GM10248 (cell line): ENCODE measurements at regions not wholly inside any gene's neighbourhood (a gene's known extent, or its start where the extent isn't known, plus 50 kb on each side); places are given as distances from the start of the nearest gene placed in this dataset.

ENCODE experiments used
- CTCF ChIA-PET: fragments of 300-600 bp; sonication (Branson Sonifier 250); formaldehyde crosslinking; extraction: SDS; loops from one replicate; lab custom pipeline; 2021; ENCODE audit warnings: antibody characterized with exemption; lab: Yijun Ruan, JAX
- POLR2A ChIA-PET: fragments of 350-650 bp; sonication (Branson Sonifier 250); formaldehyde crosslinking; extraction: SDS; loops from one replicate; lab custom pipeline; 2020; ENCODE audit warnings: antibody characterized with exemption; lab: Yijun Ruan, JAX
- DNase-seq: peaks from one replicate; pipeline ENCODE4 v3.0.0; 2012; ENCODE audit errors: extremely low spot score
- TF ChIP-seq, protein P1 (sequence below): IDR thresholded peaks from 2 replicates; pipeline ENCODE4 v1.5.1; 2012; ENCODE audit warnings: mild to moderate bottlenecking, low read depth; ENCODE audit errors: extremely low read depth, missing control alignments, control extremely low read depth

DNA sequence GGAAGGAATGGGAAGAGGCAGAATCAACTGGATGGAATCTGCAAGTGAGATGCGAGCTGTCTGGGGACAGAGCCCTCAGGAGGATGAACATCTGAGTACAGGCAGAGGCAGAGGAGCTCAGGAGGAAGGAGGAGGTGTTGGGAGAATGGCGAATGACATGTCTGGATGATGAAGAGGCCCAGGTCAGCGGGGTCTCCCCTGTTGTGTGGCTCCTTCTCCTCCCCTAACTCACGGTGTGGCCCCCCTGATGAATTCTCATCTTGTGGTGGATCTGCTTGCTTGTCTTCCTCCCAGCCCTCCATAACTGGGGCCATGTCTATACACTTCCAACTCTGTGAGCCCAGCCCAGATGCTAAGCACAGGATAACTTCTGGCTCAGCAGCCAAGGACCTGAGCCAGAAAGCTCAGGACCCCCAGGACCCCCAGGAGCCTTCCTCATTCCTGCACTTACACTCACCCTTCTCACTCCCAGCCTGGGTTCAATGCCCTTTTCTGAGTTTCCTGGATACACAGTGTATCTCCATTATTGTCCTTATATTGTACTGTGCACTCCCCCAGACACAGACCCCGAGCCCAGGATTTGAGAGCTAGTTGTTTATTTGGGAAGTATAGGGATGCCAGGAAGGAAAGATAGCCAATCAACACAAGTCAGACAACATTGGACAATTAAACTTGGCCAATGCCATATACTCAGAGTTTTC is 678.6 kb upstream of the HS6ST1 start:
- TF ChIP-seq, protein P1, sequence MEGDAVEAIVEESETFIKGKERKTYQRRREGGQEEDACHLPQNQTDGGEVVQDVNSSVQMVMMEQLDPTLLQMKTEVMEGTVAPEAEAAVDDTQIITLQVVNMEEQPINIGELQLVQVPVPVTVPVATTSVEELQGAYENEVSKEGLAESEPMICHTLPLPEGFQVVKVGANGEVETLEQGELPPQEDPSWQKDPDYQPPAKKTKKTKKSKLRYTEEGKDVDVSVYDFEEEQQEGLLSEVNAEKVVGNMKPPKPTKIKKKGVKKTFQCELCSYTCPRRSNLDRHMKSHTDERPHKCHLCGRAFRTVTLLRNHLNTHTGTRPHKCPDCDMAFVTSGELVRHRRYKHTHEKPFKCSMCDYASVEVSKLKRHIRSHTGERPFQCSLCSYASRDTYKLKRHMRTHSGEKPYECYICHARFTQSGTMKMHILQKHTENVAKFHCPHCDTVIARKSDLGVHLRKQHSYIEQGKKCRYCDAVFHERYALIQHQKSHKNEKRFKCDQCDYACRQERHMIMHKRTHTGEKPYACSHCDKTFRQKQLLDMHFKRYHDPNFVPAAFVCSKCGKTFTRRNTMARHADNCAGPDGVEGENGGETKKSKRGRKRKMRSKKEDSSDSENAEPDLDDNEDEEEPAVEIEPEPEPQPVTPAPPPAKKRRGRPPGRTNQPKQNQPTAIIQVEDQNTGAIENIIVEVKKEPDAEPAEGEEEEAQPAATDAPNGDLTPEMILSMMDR, result no peak
- ChIA-PET POLR2A (no interaction called here), CTCF (interaction anchor here (1.0 kb wide), 1 partner anchor 39 kb away, joined by 3 read pairs; no protein-coding TSS in a partner anchor)

DNA sequence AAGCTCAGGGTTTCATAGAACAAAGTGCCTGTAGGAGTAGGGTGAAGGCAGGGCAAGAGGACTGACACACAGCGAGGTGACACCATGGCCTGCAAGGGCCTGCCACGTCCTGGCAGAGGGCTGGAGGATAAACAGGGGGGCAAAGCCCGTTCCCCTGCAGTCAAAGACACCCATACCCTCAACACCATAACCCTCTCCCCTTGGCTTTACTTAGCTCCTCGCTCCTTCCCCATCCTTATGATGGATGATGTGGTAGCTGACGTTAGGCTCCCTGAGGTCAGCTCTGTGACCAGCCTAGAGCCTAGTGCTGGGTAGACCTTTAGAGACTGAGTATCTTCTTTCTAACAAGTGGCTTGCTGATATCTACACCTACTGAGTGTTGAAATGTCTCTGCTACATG is 683.3 kb upstream of the HS6ST1 start:
- TF ChIP-seq, protein P1, result no peak
- no peak for DNase-seq
- POLR2A ChIA-PET, result no interaction called here
- CTCF ChIA-PET, result no interaction called here

More for the DNA sequence above, 678.6 kb upstream of the HS6ST1 start:
- DNase-seq, result no peak

GRCh38 chr2:129002751-129003150 is 684.1 kb upstream of the HS6ST1 start:
- CTCF ChIA-PET, result no interaction called here
- TF ChIP-seq, protein P1, result no peak
- POLR2A ChIA-PET, result no interaction called here
- no peak for DNase-seq

DNA sequence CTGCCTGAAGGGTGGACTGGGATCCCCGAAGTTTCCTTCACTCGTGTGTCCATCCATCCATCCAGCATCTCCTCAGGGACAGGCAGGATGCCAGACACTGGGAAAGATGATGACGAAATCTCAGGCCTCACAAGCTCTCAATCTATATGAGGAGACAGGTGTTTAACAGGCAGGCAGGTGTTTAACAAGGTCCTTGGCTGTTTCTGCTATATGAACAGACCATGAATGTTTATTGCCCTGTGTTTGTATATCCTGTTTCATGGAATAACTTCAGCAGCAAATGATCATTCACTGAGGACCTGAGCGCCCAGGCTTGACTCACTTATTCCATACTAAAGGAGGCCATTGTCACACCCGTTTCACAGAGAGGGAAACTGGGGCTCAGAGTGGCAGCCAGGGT is 685.8 kb upstream of the HS6ST1 start:
- POLR2A ChIA-PET, result no interaction called here
- TF ChIP-seq, protein P1, result no peak
- no peak for DNase-seq
- CTCF ChIA-PET, result no interaction called here

DNA sequence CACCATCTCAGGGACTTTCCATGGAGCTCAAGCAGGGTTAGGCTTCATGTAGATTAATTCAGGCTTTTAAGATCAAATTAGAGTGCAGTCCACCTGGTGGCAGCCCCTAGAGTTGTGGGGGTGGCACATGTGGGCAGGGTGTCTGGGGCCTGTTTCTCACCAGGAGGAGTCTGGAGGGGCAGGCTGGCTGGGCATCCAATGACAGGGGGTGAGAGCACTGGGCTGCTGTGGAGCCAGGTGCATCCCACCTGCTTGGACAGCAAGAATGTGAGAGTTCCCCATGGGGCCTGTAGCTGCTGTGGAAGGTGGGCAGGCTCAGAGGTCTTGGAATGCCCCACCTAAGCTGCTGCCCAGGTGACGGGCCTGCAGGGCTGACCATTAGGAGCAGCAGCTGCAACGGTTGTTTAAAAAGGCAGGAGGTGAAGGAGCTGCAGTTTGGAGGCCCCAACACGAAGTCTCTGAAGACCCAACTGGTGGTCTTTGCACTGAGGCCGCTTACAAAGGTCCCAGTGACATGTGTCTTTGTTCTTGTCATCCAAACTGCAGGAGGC is 686.3 kb upstream of the HS6ST1 start:
- CTCF ChIA-PET, result no interaction called here
- DNase-seq, result no peak
- TF ChIP-seq, protein P1, result no peak
- POLR2A ChIA-PET, result no interaction called here

DNA sequence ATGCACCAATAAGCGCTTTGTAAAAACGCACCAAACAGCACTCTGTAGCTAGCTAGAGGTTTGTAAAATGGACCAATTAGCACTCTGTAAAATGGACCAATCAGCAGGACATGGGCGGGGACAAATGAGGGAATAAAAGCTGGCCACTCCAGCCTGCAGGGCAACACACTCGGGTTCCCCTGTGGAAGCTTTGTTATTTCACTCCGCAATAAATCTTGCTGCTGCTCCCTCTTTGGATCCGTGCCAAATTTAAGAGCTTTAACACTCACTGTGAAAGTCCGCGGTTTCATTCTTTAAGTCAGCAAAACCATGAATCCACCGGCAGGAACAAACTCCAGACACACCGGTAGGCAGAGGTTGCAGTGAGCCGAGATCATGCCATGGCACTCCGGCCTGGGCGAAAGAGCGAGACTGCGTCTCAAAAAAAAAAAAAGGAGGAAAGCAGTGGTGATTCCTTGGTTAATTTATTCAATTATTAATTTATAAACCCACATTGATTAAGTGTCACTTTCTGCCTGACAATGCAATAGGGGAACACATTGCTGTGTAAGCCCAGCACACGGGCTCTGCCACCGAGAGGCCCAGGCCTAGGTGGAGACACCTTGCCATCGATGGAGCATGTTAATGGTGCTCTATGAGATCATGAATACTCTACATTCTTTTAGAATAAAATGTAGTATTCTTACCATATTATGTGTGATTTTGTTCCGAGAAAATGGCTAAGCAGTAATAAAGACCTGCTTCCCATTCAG is 687.6 kb upstream of the HS6ST1 start:
- CTCF ChIA-PET, result no interaction called here

More for the DNA sequence above, 687.6 kb upstream of the HS6ST1 start:
- POLR2A ChIA-PET, result no interaction called here
- no peak for DNase-seq
- TF ChIP-seq, protein P1, result no peak
